HG03521 (cell line): ENCODE measurements at regions not wholly inside any gene's neighbourhood (a gene's known extent, or its start where the extent isn't known, plus 50 kb on each side); places are given as distances from the start of the nearest gene placed in this dataset.

ENCODE experiments used
- ATAC-seq: cut with Tn5 transposase; IDR thresholded peaks from one replicate; pipeline ENCODE4 v1.9.1; 2021; ENCODE audit warnings: mild to moderate bottlenecking, moderate library complexity; ENCODE audit not compliant: unreplicated experiment

DNA sequence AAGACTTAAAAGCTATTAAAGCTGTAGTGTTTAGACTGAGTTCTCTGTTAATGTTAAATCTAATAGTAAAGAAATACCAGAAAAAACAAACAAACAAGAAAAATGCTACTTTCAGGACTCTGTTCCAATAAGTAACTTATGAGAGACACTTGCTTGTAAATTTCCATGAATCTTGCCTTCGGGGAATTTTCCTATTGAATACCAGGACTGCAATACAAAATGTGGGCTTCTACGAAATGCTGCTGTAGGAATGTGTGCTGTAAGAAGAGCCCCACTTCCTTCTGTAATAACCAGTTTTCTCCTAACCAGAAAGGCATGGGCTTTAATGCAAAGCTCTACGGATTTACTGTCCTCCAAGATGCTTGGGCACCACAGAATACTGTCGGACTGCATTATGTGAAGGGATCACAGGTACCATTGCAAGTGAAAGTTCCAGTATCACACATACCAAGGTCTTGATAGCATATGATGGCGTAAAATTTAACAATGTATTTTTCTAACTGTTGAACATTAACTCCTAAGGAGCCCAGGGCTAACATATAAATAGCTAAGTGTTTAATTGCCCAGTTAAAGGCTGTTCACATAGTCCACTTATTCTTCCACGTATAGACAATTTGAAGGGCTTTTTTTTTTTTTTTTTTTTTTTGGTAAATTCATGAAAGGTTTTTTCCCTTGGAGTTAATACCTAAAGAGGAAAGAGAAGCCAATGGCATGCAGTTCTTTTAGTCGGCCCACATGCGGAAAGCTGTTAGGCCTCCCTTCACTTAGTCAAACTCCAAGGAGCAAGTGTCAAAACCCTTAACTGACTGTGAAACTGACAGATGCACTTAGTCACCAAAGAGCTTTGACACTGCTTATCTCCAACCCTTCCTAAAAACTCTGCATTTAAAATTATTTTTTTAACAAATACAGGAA lies 564.0 kb upstream of the POU3F3 start:
- ATAC-seq, result no peak

DNA sequence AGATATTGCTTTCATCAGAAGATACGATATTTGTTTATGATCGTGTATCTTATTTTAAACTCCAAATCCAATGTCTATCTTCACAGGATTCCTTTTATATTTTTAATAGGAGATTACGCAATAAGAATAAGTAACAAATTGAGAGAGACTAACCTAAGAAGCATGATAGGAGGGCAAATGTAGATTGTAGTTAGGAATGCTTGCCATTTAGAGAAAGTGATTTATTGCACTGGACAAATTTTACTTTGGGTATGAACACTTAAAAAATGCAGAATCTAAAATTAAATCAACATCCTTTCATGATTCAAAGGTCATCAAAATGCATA lies 563.4 kb upstream of the POU3F3 start:
- no peak for ATAC-seq

DNA sequence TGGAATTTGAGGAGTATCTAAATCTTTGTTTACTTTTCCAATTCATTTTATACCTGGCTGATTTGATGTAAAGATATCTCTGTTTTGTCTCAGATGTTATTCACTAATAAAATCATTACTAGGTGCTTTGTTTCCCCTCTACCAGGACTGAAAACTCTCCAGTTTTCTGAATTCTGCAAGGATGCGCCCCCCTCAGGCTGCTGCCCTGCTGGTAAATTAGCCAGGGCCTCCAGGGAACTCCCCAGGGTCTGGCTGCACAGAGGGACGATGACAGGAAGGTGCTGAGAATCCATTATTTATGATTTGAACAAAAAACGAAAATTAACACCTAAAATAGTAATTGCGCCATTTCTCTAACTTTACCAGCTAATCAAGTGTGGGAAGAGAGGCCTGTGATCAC lies 541.2 kb upstream of the POU3F3 start:
- no peak for ATAC-seq

DNA sequence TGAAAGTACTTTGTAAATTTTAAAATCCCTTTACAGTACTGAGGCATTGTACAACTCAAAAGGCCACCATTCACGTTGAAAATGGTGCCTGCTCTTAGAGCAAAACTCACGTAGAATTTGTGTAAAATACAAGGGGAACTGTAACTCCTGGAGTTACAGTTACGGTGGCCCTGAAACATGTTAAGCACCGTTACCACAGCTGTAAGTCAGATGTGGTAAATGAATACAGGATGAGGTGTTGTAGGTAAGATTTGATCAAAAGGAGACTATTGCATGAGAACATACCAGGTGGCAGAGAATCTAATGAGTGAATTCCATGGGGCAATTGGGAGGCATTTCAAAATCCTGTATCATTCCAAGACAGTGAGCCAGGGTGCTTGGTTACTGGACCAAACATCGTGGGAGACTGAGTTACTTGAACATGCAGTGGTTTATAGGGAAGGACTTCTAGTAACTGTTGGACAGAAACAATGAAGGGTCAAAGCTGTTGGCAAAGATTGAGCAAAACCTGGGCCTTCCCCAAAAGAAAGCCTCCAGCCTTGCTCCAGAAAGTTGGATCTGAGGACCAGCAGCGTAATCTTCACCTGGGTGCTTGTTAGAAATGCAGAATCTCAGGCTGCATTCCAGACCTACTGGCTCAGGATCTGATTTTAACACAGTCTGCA lies 535.8 kb upstream of the POU3F3 start:
- ATAC-seq, result no peak

DNA sequence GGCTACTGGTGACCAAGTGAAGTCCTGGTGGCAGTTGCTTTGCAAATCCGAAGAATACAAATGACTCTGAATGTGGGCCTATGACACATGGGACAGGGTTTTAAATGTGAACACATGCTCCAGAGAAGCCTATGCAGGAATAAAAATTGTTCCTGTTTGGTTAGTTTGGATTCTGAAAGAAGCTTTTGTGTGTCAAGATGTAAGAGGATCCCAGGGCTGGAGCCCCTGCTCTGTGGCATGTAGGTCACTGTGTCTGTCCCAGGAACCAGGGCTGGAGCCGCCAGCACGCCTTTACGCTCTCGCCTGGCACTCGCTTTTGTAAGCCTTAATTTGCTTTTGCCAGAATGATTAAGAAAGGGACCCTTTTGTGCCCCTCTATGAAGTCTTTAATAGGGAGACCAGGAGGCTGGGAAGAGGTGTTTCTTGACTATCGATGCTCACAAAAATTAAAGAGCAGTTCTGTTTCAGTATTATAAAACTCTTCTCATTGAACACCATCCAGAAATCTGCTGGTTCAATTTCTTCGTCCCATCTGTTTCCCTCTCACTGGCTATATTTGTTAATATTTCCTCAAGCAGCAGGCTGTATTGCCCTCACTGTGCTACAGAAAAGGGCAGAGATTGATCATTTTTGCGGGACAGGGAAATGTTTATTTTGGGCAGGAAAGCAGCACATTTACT lies 532.7 kb upstream of the POU3F3 start:
- ATAC-seq, result no peak

DNA sequence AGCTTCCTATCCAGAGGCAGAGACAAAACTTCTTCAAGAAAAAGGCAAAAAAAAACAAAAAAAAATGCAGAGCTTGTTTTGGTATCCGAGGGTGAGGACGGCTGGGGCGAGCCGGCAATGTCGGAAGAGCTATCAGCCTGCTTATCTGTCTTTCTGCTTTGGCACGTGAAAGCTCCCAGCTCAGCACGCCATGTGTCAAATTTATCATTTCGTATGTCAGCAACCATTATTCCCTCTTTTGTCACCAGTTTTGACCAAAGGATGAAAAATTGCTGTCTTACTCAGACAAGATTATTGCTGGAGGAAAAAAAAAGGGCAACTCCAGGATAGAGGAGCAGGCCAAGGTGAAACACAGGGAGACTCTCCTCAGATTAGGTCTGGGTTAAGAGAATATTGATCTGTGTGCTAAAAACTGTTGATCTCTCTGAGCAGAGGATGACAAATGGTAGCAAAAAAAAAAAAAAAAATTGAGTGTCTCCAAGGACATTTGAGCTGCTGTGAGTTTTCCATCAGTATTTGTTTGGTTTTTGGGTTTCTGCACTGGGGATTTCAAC lies 532.0 kb upstream of the POU3F3 start:
- no peak for ATAC-seq

DNA sequence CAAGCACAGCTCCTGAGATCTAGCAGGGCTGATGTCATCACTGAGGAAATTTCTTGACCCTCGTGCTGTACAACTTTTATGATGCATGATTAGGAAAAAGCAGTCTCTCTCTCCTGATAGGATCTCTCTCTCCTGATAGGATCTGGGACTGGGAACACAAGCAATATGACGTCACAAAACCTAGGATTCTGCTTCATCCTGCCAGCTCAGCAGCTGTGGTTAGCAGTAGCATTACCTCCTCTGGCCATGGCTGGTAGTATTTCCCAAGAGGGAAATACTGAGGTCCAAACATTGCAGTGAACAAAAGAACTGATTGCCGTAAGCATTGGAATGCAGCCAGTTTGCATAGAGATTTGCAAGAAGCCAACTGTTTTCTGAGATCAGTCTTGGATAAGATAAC lies 521.2 kb upstream of the POU3F3 start:
- ATAC-seq, result no peak

DNA sequence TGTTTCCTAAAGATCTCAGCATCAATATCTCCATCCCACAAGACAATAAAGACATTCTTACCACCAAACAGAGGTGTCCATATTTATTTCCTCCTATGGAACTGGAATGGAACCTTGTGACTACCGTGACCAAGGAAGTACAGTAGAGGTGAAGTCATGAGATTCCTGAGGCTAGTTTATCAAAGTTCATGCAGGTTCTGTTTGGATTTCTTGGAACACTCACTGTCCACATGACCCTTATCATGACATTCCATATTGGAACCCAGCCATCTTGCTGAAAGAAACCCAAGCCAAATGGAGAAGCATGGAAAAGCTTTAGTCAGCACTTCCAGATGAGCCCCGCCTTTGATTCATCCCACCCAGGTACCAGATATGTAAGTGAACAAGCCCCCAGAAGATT lies 516.0 kb upstream of the POU3F3 start:
- no peak for ATAC-seq

DNA sequence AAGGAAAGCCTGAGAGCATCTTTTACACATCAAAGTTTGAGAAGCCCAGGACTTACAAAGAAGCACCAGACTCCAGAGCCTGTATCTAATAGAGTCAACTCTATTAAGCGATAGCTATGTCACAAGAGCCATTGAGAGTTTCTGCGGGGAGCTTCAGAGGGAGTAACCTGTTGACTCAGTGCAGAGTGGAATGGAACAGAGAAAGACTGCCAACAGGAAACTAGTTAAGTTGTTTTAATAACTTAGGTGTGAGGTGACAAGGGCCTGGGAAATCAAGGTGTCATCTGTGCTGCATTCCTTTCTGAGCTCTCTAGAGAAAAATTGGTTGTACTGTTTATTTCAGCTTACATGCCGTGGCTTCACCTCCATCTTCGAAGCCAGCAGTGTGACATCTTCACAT lies 513.8 kb upstream of the POU3F3 start:
- ATAC-seq, result no peak

DNA sequence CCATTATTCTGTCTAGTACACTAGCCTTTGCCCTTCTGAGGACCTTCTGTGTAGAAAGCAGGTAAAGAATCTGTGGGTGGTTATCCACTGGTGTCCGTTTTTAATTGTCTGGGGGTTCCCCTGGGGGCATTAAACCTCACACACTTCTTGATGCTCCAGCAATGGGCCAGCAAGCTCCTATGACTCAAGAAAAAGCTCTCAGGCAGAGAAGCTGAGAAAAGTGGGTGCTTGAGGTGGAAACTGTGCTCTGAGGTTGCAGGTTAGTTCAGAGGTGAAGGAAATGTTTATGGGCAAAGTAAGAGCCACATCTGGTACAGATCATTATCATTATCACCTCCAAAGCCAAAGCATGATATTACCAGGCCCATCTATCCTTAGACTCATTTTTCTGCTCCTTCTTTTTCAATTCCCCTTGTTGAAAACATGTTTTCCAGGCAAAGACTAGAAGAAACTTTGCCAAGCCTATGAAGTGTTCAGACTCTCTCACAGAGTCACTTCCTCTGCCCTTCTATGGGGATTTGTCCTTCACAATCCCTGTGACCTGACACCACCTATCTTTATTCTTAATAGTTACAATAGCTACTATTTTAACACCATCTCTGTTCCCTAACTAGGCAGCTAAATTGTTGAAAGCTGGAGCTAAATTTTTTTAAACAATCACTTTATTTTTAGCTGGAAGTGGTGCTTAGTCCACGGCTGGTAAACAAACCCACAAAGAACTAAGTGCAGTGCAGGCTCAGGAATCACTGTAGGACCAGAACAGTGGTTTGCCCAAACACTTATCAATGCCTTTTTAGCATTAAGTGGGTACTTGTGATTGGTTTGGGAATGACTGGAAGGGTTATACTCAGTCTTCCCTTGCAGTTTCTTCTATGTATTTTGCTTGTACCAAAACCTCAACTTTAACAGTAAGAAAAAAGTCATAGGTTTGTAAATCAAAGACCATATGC lies 512.8 kb upstream of the POU3F3 start:
- no peak for ATAC-seq

DNA sequence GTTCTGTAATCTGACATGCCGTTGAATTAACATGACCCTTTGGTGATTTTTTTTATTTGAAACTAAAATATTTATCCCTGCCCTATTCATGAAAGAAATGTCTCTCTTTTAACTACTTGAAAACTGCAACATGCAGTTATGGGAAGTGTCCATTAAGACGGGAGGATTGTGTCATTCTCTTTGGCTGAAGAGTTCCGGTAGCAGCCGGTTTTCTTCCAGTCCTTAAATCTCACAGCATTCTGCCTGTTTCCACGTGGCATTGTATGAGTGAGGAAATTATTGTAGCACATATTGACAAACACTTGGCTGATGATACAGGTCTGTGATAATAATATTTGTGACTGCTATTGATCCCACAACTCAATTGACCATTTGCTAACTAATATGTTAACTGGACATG lies 509.6 kb upstream of the POU3F3 start:
- ATAC-seq, result no peak

DNA sequence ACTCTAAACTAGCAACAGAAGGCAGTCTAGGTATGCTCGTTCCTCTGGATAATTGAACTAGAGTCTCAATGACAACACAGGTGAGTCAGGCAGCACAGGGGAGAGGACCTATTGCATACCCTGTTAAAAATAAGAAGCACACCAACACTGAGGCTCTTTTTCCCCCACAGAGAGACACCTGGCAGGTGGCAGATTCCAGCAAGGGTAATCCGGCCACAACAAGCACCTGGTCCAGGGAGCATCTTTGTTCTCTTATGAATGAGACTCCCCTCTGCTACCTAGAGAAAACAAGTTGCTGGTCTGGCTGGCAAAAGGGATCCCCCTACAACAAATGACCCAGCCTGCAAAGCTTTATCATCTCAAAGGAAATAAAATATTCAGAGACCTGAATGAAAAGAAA lies 508.9 kb upstream of the POU3F3 start:
- no peak for ATAC-seq

DNA sequence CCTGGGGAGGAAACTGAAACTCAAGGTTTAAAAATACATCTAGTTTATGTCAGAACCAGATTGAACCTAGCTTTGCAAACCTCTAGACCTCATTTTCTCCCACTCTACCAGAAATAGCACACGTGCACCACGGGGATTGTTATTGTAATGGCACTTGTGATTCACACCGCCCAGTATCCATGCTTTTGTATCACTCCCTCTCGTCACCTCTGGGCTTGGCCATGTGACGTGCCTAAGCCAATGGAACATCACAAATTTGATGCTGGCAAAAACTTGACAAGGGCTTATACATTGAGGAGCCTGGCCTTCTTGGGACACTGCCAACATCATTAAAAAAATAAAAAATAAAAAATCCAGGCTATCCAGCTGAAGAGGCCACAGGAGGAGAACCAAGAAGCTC lies 495.8 kb upstream of the POU3F3 start:
- ATAC-seq, result no peak

DNA sequence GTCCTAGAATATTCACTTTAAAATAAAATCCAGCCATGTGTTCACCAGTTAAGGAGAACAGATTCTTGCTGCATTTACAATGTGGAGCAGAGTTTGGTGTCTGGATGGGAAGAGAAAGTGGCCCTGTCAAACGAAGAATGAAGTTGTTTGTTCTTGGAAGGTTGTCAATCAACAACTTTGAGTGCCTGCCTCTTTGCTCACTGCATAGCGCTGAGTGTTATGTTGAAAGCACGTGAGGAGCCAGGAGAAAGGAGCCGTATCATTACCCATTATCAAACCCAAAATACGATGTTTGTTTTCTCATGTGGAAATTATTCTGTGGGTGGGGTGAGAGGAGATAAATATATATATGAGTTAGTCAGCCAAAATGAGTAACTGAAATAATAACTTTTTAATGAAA lies 492.5 kb upstream of the POU3F3 start:
- no peak for ATAC-seq

DNA sequence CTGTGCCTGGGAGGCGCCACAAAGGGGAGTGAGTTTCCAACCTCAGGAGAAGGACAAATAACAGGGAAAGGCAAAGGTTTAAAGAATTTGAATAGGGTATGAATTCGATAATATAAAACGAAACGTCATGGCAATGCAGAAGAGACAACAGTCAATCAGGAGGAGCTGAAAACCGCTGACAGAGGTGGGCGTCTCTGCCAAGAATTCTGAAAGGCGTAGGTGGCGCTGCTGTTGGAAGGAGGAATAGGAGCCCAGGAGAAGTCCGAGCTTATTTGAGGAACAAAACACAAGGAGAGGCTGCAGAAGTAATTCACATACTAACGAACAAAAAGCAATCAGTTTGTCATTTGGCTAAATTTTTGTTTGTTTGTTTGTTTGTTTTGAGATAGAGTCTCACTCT lies 485.8 kb upstream of the POU3F3 start:
- ATAC-seq, result no peak

DNA sequence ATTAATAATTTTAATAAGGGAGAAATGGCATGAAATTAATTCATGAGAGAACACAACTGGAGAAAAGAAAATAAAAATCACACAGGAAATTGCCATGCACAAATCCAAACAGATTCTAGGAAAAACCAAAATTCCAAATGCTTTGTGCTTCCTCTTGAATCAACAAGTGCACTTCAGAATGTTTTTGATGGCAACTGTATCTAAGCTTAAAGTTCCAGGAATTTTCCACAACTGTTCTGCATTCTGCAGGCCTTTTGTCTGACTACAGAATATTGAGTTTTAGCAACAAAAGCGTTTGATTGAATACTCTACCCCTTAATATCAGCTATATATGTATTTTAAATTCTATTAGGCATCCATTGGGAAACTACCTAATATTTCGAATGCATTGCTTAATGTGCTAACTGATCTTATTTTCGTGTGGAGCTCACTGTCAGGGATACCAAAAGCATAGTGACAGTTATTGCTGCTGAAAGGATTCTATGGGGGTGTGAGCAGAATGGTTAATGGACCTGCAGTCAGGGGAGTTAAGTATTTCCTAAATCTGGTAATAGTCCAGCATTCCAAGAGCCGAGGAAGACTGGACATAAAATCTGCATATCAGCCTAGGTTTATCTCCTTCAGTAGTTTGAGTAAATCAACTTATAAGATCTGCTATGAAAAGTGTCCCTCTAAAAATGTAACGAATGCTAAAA lies 482.7 kb upstream of the POU3F3 start:
- ATAC-seq, result no peak

DNA sequence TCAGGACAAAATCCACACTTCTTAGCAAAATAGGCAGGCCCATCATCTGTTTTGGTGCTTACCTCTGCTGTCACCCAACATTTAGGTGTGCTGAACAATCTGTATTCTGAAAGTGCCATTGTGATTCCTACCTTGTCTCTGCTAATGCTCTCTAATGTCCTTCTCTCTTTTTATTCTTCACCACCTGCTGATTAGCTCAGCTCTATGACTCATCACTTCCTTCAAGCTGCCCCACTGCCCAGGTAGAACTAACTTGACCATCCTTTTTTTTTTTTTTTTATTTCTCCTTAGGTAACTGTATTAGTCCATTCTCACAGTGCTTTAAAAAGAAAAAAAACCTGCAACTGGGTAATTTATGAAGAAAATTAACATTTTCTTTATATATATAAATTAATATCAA lies 478.7 kb upstream of the POU3F3 start:
- no peak for ATAC-seq

DNA sequence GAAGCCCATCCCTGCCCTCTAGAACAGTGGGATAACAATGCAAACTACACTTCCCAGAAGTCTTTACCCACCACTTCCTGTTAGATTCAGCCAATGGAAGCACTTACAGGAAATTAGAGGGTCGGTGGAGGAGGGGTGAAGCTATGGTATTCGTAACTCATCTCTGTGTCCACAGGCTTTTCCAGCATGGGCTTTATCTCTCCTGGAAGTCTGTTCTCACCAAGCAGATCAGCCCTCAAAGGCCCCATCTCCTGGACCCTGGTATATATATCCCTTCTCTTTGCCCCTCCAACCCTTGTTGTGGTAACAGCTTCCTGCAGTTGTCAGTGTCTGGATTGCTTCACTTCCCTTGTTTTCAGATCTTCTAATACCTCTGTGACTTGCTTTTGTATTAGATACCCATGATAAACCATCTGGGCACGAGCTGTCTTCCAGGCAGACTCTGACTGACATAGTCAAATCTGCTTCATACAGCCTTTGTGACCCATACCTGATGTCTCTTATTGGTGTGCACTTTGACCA lies 475.0 kb upstream of the POU3F3 start:
- peak; percentile 48 for ATAC-seq

DNA sequence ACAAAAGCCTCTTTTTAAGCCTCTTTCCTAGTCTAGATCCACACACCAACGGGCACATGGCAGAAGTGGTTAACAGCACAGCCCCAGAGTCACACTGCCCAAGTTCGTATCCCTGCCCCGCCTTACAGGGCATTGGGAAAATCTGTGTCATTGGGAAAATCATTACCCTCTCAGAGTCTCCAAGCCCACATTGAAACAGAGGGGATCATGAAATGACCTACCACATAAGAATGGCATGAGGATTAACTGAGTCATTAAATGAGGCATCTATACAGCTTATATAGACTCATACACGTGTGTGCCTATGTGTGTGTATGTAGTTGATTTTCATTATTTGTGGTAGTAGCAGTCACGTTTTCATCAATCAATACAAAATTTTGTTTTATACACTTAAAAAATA lies 469.0 kb upstream of the POU3F3 start:
- ATAC-seq, result no peak

DNA sequence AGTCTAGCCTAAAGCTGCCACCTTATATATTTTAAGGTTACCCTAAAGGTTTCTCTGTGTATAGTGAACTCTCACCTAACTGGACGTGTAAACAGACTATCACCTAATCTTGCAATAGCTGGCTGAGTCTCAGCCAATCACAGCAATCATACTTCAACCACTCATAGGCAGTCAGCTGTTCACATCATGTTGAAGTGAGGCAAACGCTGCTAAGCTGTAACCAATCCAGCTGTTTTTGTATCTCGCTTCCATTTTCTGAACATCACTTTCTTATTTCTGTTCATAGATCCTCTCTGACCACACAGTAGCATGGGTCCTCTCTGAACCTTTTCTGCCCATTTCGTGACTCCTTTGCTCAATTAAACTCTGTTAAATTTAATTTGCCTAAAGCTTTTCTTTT lies 468.2 kb upstream of the POU3F3 start:
- ATAC-seq, result no peak
